H1 (cell line): ENCODE measurements at regions not wholly inside any gene's neighbourhood (a gene's known extent, or its start where the extent isn't known, plus 50 kb on each side); places are given as distances from the start of the nearest gene placed in this dataset.

Experiments used
- CTCF ChIP-seq, 3 experiments: IDR thresholded peaks; 1 replicate in 2 of 3; 2 replicates in 1 of 3; pipeline versions ENCODE4 v1.5.1 to v1.6.1; 2011; ENCODE audit warnings: low read length in 3 of 3, mild to moderate bottlenecking in 3 of 3, inconsistent platforms in 2 of 3, low read depth in 1 of 3, moderate library complexity in 1 of 3; ENCODE audit not compliant: insufficient read depth in 1 of 3; ENCODE audit errors: control extremely low read depth in 1 of 3
- EZH2 ChIP-seq: fragments of 200-600 bp; sonication (generic); IDR thresholded peaks from 2 replicates; pipeline ENCODE4 v1.7.1; 2012; ENCODE audit warnings: low read depth, mild to moderate bottlenecking, moderate library complexity, low read length, inconsistent platforms; ENCODE audit not compliant: severe bottlenecking
- PHF8 ChIP-seq: fragments of 200-600 bp; sonication (generic); conservative IDR thresholded peaks from 2 replicates; pipeline ENCODE4 v1.7.1; 2012; ENCODE audit warnings: low read depth, mild to moderate bottlenecking, inconsistent platforms, low read length, moderate library complexity
- POU5F1 ChIP-seq: IDR thresholded peaks from 2 replicates; pipeline ENCODE4 v1.6.1; 2011; ENCODE audit warnings: low read depth, mild to moderate bottlenecking, low read length, moderate library complexity
- RAD21 ChIP-seq, 2 experiments: IDR thresholded peaks in 1 of 2; conservative IDR thresholded peaks in 1 of 2; 2 replicates each; pipeline ENCODE4 v1.6.1; 2011; ENCODE audit warnings: low read depth in 2 of 2, low read length in 2 of 2, improper control_type of control experiment in 1 of 2, inconsistent platforms in 1 of 2, mild to moderate bottlenecking in 1 of 2, moderate library complexity in 1 of 2
- RFX5 ChIP-seq: IDR thresholded peaks from 2 replicates; pipeline ENCODE4 v1.6.1; 2011; ENCODE audit warnings: low read depth, low read length, improper control_type of control experiment, borderline replicate concordance
- ZNF274 ChIP-seq: IDR thresholded peaks from 2 replicates; pipeline ENCODE4 v1.7.0; 2012; ENCODE audit warnings: low read length, borderline replicate concordance; ENCODE audit errors: extremely low read depth

- no peak for TF ChIP-seq CTCF (IDR thresholded peaks at IDR 0.05; ENCODE audit: control extremely low read depth in 1 of 3, insufficient read depth in 1 of 3, low read depth in 1 of 3, low read length in 3 of 3)
- no peak for TF ChIP-seq POU5F1
- TF ChIP-seq PHF8, result no peak
- TF ChIP-seq RFX5, result no peak
- no peak for TF ChIP-seq ZNF274
- no peak for TF ChIP-seq EZH2
- no peak for TF ChIP-seq RAD21 (IDR thresholded peaks at IDR 0.05 in 1 of 2, conservative IDR thresholded peaks at IDR 0.05 in 1 of 2; ENCODE audit: low read depth in 2 of 2, low read length in 2 of 2)
These were observed 441.0 kb upstream of the FRG1 start for GRCh38 chr4:189499696-189500095.
